ENCODE measurements at regions not wholly inside any gene's neighbourhood (a gene's known extent, or its start where the extent isn't known, plus 50 kb on each side); places are given as distances from the start of the nearest gene placed in this dataset.
"Not testable (repeated sequence)": the region's sequence is repeated elsewhere in the genome, so short reads cannot be mapped to it uniquely, and the experiment has no call there.

DNA sequence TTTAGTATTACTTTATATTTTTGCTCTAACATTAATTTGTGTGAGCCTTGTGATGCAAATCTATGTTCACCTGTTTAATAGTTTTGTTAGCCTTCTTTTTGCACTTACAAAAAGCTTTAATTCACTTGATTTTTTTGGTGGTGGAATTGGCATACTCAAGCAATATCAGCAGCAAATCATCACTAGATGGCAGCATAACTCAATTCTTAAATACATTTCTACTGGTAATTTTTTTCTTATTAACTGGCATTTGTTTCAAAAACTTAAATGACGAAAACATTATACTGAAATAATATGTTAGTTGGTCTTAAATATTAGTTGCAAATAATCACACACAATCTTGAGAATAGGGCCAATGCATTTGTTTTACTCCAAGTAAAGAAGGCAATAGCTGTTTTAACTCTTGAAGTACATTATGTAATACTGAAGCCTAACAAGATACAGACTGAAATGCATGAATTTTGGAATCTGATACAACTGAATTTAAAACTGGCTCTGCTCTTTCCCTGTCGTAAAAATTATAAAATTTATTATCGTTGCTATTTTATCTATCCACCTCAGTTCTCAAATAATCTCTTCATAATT, 151.5 kb downstream of the ATXN7L3B start:
- peak; percentile 85 for DNase-seq

DNA sequence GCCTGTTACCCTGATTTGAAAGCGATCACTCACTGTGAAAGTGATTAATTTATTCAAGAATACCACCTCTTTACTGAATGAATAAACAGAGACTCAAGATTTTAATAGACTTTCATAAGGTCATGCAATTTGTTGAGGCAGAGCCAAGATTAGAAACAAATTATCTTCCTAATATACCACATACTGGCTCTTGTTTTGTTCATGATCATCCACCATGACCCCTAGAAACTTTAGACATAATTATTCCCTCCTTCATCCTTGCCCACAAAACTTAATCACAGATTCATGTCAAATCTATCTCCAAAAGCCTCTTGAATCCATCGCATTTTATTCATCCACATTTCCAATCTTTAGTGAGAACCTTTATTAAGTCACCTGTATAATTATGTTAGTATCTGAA, 152.3 kb downstream of the ATXN7L3B start:
- DNase-seq, result no peak

DNA sequence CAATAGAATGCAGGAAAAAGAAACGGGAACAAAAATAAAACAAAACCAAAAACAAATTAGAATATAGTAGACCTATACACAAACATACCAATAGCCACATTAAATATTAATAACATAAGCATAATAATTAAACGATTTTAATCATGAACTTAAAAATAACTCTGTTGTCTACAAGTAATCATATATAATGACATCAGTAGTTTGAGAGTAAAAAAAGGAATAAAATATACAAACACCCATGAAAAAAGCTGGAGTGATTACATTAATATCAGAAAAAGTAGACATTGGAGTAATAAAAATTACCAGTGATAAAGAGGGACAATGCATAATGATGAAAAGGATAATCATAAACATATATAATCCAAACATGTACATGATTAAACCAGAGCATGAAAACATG, 181.8 kb downstream of the ATXN7L3B start:
- no peak for DNase-seq

DNA sequence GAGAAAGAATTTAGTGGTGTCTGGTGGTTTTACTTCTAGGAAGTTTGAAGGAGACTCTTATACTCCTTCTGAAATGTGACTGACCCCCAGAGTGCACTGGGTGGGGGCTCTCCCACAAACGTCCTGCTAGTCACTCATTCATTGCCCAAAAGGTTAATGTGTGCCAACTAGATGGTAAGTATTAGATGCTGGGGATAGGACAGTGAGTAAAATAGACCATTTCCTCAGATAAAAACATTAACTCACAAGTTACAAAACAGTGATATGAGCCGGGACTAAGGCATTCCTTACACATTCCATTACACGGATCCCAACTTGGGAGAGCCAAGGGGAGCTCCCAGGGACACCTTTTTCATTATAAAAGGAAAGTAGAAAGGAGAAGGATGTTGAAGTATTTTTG, 185.1 kb downstream of the ATXN7L3B start:
- no peak for DNase-seq

DNA sequence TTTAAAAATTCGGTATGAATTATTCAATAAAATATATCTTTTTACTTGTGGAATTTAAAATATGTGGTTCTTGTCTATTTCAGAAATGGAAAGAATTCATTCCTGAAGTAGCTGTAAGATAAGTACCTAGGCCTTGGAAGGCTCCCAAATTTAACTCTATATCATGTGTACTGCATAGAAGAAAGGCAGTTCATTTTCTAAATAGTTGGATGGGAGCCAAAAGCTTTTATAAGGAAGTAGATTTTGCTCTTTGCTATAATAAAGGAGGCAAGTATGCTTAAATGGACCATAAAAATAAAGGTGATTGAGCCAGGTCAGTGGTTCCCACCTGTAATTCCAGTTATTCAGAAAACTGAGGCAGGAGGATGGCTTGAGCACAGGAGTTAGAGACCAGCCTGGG, 187.5 kb downstream of the ATXN7L3B start:
- no peak for DNase-seq

DNA sequence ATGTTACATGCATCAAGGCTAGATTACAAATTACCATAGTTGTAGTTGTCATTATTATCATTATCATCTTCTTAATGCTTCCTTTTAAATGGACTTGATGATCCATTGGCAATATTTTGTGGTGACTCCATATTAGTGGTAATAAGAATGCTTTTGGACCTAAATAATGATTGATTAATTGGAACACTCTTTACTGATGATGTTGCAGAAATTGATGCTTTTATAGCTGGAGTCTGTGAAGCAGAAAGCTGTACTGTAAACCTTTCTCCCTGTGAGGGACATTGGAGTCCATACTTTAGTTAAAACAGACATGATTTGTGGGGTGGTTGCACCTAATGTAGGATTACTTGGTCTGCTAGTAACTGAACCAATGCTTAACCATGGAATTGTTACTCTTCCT, 190.4 kb downstream of the ATXN7L3B start:
- no peak for DNase-seq

DNA sequence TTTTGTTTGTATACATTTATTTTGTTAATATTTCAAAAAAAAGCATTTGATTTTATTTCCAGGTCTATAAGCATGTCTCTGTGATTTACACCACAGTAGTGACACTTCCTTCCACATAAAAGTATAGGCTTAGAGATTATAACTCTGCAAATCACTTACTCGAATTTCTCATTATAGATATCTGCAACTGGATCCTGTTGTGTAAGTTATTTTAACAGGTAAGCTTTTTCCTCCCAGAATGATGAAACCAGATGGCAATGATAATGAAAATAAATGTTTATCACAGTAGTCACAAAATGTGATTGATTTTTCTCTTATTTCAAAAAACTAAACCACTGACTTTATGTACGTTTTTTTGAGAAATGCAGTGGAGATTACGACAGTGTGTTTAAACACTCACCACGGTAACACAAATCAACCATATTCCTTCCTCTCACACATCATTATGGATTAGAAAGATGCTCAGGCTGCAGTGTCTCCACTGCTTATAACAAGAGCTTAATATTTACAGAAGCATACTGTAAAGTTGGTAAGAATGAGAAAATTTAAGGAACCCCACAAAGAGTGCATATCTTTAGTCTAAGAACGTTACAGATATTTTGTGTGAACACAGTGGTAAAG, 194.6 kb downstream of the ATXN7L3B start:
- no peak for DNase-seq

DNA sequence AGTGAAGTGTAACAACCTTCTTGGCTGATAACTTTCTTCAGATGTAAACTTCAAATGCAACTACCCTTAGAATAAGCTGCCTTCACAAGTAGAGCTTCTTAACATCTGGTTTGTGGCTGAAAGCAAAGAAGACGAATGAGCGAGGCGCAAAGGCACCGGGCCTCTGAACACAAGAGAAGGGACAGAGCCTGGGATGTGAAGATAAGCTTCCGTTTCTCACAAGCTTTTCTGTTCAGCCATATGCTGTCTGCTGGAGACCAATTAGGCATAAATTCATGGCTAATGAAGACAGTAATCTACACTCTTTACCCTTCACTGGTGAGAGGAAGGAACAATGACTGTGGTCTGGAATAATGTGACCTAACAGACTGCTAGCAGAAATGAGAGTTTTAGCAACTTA, 195.2 kb downstream of the ATXN7L3B start:
- no peak for DNase-seq

DNA sequence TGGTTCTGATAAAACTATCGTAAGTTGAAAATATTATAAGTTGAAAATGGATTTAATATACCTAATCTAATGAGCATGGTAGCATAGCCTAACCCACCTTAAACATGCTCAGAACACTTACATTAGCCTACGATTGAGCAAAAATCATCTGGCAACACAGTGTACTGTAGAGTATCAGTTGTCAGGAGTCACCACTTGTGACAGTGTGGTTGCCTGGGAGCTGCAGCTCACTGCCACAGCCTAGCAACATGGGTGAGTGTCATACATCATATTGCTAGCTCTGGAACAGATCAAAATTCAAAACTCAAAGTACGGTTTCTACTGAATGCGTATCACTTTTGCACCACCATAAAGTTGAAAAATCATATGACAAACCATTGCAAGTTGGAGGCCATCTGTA, 203.5 kb downstream of the ATXN7L3B start:
- DNase-seq, result no peak

DNA sequence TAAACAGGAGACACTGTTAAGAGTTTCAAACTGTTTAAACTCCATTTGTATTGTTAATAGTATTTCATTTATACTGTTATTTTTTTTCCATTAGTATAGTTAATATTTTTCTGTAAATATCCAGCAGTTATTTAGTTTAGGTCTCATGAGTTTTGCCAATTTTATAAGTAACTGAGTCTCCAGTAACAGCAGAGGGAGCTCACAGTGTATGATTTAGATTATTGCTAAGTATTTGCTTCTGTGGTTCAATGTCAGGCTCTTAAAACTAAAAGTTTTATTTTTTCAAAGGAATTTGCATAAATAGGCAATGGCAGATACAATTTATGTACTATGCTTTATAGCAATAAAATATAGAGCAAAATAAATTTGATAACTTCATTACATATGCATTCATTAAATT, 209.7 kb downstream of the ATXN7L3B start:
- DNase-seq, result no peak

DNA sequence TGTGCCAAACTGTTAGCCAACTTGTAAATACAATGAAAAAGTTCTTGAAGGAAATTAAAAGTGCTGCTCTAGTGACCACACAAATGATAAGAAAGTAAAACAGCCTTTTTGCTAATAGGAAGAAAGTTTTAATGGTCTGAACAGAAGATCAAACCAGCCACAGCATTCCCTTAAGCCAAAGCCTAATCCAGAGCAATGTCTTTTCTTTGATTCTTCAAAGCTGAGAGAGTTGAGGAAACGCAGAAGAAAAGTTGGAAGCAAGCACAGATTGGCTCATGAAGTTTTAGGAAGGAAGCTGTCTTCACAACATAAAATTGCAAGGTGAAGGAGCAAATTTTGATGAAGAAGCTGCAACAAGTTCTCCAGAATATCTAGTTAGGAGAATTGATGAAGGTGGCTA, 213.8 kb downstream of the ATXN7L3B start:
- DNase-seq, result no peak

DNA sequence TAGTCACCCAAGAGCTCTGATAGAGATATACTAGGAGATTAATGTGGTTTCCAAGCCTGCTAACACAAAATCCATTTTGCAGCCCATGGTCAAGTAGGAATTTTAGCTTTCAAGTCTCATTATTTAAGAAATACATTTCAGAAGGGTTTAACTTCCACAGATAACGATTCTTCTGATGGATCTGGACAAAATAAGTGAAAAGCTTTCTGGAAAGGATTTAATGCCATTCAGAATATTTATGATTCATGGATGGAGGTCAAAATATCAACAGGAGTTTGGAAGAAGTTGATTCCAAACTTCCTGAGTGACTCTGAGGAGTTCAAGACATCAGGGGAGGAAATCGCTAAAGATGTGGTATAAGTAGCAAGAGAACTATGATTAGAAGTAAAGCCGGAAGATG, 214.6 kb downstream of the ATXN7L3B start:
- no peak for DNase-seq

DNA sequence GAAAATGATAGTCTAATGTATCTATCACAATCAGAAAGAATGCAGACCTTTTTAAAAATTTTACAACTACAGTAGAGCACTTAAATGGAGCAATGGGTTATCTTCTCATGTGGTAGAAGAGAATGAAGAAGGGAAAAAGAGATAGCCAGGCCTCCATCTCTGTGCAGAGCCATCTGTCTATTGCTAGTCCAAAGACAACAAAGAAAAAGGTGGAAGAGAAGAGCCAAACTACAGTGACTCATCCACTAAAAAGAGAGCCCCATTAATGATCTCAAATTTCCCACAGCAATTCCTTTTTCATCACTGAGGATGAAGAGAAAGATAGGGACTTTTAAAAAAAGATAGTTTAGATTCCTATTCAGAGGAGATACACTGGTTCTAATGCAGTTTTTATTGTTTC, 232.9 kb downstream of the ATXN7L3B start:
- DNase-seq, result no peak

DNA sequence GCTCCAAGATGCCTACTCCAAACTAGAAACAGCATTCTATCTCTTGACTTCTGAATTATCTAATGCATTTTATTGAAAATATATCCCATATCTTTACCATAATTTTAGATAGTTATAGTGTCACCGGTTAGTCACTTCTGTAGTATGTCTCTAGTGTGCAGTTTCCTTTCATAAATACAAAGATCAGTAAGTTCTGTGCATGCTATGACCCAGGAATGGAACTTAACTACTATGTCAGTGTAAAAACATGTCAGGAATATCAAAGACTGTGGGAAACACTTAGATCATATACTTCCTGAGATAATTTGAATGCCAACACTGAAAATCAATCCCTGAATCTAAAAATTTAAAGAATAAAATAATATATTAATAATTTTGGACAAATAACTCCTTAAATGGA, 237.6 kb downstream of the ATXN7L3B start:
- no peak for DNase-seq

DNA sequence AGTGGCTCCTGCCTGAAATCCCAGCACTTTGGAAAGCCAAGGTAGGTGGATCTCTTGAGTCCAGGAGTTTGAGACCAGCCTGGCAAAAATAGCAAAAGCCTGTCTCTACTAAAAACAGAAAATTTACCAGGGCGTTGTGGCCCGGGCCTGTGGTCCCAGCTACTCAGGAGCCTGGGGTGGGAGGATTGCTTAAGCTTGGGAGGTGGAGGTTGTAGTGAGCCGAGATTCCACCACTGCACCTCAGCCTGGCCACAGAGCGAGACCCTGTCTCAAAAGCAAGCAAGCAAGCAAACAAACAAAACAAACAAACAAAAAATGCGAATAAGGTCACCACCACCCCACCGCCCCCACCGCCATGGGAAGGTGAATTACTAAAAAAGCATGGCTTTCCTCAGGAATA, 238.7 kb downstream of the ATXN7L3B start:
- no peak for DNase-seq

DNA sequence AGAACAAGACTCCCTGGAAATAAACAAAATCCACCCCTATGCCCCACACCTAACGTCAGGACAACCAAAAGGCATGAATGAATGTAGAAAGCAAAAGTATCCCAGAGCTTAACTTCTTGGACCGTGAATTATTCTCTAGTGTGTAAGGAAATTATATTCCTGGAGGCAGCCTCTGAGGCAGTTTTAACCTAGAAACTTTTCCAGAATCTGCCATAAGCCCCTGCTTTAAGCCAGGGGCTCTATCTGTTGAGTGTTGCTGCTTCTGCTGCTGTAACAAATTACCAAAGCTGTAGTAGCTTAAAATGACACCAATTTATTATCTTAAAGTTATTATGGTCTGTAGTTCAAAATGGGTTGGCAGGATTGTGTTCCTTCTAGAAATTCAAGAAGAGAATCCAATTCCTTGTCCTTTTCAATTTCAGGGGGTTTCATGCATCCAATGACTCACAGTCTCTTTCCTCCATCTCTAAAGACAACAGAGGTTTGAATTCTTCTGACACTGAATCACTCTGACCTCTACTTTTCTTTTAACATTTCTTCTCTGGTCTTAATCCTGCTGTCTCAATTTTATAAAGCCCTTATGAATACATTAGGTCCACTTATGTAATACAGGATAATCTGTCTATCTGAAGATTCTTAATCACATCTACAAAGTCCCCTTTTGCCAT, 242.7 kb downstream of the ATXN7L3B start:
- no peak for DNase-seq

DNA sequence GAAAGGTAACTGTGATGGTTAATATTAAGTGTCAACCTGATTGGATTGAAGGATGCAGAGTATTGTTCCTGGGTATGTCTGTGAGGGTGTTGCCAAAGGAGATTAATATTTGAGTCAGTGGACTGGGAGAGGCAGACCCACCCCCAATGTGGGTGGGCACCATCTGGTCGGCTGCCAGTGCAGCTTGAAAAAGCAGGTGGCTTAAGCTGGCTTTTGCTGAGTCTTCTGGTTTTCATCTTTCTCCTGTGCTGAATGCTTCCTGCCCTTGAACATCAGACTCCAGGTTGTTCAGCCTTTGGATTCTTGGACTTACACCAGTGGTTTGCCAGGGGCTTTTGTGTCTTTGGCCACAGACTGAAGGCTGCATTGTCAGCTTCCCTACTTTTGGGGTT, 243.2 kb downstream of the ATXN7L3B start:
- not testable (repeated sequence) for DNase-seq

DNA sequence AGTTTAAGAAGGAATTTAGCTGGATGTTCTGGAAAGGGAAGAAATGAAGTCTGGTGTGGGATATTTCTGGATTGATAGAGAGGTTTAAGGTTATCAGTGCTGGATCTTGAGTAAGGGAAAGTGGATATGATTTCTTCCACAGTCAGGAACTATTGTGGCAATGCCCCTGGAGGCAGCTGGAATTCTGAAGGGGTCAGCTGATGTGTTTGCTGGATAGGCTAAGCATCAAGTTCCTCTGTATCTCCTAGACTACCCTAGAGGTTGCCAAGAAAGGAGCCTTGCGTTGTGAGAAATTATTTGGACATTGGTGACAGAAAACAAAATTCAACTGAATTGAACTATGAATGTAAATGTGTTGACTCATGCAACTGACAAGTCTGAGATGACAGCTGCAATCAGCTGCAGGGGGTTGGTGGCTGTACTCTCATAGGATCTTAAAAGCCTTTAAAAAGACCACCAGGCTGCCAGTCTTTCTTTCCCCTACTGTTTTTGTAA, 244.4 kb downstream of the ATXN7L3B start:
- DNase-seq, result no peak

DNA sequence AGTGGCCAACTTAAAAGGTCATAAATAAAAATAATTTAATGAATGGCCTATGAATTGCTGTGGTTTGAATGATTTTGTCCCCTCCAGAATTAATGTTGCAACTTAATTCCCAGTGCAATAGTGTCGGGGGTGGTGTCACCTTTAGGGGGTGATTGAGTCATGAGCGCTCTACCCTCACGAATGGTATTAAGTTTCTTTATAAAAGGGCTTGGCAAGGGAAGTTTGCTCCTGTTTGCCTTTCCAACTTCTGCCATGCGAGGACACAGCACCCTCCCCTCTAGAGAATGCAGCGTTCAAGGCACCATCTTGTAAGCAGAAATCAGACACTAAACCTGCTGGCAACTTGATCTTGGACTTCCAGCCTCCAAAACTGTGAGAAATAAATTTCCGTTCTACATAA, 253.3 kb downstream of the ATXN7L3B start:
- DNase-seq, result no peak

DNA sequence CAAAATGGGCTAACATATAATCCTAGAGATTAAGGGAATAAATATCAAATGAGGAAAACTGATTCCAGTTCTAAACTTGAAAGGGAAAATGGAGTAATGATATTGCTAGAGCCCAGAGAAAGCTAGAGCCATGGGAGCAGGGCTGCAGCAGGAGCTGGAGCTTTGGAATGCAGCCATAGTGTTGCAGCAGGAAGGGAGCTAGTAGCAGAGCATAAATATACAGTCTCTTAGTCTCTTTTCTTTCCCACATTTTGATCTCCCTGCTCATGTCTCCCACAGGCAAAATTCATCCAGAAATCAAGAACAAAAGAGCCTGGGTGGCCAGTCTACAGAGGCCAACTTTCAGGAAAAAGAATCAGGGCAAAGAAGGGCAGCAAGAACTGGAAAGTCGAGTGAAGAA, 253.7 kb downstream of the ATXN7L3B start:
- DNase-seq, result no peak

DNA sequence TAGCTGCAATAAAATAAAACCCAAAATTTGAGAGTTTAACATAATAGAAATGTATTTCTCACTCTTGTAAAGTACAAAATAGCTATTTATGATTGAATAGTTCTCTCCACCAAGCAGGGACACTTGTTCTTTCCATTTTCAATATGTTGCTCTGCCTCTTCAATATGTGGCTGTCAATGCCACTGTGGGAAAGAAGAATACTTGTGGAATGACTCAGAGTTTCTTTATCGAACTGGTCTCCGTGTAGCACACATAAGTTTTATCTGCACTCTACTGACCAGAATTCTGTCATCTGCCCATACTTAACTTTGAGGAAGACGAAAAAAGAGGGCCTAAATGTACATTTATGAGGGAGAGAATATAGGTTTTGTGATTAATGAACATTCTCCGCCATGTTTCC, 256.9 kb downstream of the ATXN7L3B start:
- DNase-seq, result no peak

DNA sequence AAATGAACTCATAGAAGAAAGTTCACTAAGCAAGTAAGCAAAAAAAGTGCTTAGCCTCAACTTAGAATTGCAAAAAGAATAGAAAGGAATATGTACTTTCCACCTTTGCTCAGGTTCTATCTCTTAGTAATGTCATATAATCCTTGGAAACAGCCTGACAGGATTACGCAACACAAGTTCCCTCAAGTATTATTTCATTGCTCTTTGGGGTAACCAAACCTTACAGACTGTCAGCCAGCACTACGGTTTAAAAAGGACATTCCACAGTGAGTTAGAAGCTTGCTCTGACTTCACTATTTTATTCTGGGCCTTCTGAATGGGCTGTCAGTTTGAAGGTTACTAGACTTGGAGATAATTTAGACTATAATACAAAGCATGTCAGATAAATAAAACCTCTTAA, 264.0 kb downstream of the ATXN7L3B start:
- peak; percentile 10 for DNase-seq

DNA sequence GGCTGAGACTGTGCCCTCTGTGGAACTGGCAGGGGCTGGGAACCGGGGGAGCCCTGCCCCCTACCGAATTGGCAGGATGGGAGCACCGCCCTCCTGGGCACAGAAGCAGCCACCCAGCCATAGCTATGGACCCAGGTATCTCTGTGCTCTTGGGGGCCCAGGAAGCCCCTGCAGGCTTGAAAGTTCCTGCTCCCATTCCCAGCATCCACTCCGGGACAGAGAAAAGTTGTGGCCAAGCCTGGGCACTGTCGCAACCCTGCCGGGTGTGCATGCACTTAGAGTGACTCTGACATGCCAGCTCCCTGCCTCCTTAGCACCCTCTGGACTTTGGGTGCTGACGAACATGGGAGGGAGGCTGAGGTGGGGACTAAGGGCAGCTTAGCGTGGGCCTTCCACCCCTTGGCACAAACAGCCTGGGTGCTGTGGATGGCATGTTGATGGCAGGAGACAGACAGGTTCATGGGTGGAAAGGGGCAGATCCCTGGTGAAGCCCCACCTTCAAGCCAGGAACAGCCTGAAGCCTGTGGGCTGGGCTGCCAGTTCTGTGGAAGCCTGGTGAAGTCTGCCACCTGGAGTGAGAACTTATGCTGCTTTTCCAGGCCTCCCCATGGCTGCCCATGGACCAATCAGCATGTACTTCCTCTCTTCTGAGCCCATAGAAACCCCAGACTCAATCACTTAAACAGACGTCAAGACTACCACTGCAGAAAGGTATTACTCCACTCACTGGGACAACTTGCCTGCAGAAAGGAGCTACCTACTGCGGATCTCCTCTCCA, 279.0 kb downstream of the ATXN7L3B start:
- DNase-seq, result no peak

DNA sequence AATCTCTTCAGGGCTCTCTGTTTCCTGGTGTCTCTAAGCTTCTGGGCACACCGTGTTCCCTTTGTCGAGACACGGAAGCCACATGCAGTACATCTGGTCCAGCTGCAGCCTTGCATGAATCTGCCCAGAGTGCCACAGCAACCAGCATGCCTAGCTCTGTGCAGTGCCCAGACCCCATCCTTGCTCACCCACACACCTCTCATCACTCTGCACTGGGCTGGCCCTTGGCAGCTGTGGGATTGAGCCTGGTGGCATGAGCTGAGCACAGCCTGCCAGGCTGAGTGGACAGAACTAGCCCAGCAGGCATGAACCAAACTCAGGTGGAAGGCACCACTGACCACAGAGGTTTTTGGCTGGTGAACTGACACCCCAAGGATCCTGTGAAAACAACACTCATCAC, 279.9 kb downstream of the ATXN7L3B start:
- no peak for DNase-seq

Measured in NCI-H510A treated with DMSO at 0.1 percent for 48 hours (cell line).